ENCODE measurements at regions not wholly inside any gene's neighbourhood (a gene's known extent, or its start where the extent isn't known, plus 50 kb on each side); places are given as distances from the start of the nearest gene placed in this dataset.

GRCh38 chr6:82712389-82712788 lies 348.8 kb downstream of the TPBG start:
- H3K4me3 ChIP-seq (replicated peaks in 1 of 3; ENCODE audit: low read depth in 2 of 3, low read length in 3 of 3), result no peak overlapping the region
- no peaks in the 10 kb centered on the region for H3K27me3 ChIP-seq (ENCODE audit: control insufficient read depth in 2 of 2, insufficient read depth in 2 of 2, low read length in 2 of 2)
- H3K4me1 ChIP-seq (ENCODE audit: control insufficient read depth in 1 of 2, insufficient read depth in 2 of 2, low read length in 2 of 2), result no peaks in the 10 kb centered on the region
- H3K27me3 Mint-ChIP-seq (ENCODE audit: low read depth in 3 of 3), result peaks cover 0 to 4% (median 2%) of the 10 kb centered on the region in 3 donors
- no peak overlapping the region for H3K4me3 Mint-ChIP-seq
- intact Hi-C loops (cut with micrococcal nuclease), result no loop called here
- DNase-seq, result no peak
- no peak overlapping the region for H2AFZ ChIP-seq (ENCODE audit: insufficient read depth, low read depth, low read length, poor library complexity, severe bottlenecking)
- H3K9me3 ChIP-seq (replicated peaks in 1 of 2; ENCODE audit: control insufficient read depth in 1 of 2, insufficient read depth in 1 of 2, low read length in 2 of 2), result peaks cover 6 to 9% of the 10 kb centered on the region in 2 donors
- no CpG with 5 or more reads among the region's 2 CpGs for WGBS (ENCODE audit: insufficient coverage)
- H3K36me3 ChIP-seq (replicated peaks in 1 of 2; ENCODE audit: control insufficient read depth in 1 of 2, insufficient read depth in 2 of 2, low read length in 2 of 2), result no peaks in the 10 kb centered on the region
- TF ChIP-seq CTCF (IDR thresholded peaks at IDR 0.05), result no peak
- no peak overlapping the region for H3K27ac Mint-ChIP-seq
- H3K4me2 ChIP-seq (replicated peaks; ENCODE audit: extremely low read depth, low read length, poor library complexity, severe bottlenecking), result no peak overlapping the region
- H3K36me3 Mint-ChIP-seq, result no peaks in the 10 kb centered on the region
- no peaks in the 10 kb centered on the region for H4K20me1 ChIP-seq (ENCODE audit: insufficient read depth, low read length)
- no peak overlapping the region for H3K9ac ChIP-seq (ENCODE audit: insufficient read depth, low read length, poor library complexity, severe bottlenecking)
- H3K27ac ChIP-seq (ENCODE audit: low read depth in 1 of 2, low read length in 2 of 2), result no peak overlapping the region
- H3K9me3 Mint-ChIP-seq, result peaks cover 0 to 19% (median 11%) of the 10 kb centered on the region in 7 donors
- no peaks in the 10 kb centered on the region for H3K79me2 ChIP-seq (ENCODE audit: insufficient read depth, low read length)
- no peaks in the 10 kb centered on the region for H3K4me1 Mint-ChIP-seq

GRCh38 chr6:82712826-82713225 lies 349.2 kb downstream of the TPBG start:
- no peaks in the 10 kb centered on the region for H3K4me1 ChIP-seq (ENCODE audit: control insufficient read depth in 1 of 2, insufficient read depth in 2 of 2, low read length in 2 of 2)
- no peak overlapping the region for H3K27ac ChIP-seq (ENCODE audit: low read depth in 1 of 2, low read length in 2 of 2)
- peaks cover 6 to 9% of the 10 kb centered on the region in 2 donors for H3K9me3 ChIP-seq (replicated peaks in 1 of 2; ENCODE audit: control insufficient read depth in 1 of 2, insufficient read depth in 1 of 2, low read length in 2 of 2)
- no peak for DNase-seq
- H3K4me2 ChIP-seq (replicated peaks; ENCODE audit: extremely low read depth, low read length, poor library complexity, severe bottlenecking), result no peak overlapping the region
- H4K20me1 ChIP-seq (ENCODE audit: insufficient read depth, low read length), result no peaks in the 10 kb centered on the region
- H3K9ac ChIP-seq (ENCODE audit: insufficient read depth, low read length, poor library complexity, severe bottlenecking), result no peak overlapping the region
- no CpG with 5 or more reads among the region's 1 CpG for WGBS (ENCODE audit: insufficient coverage)
- H2AFZ ChIP-seq (ENCODE audit: insufficient read depth, low read depth, low read length, poor library complexity, severe bottlenecking), result no peak overlapping the region
- no peak overlapping the region for H3K4me3 ChIP-seq (replicated peaks in 1 of 3; ENCODE audit: low read depth in 2 of 3, low read length in 3 of 3)
- Mint-ChIP-seq H3K4me3 (no peak overlapping the region), H3K27me3 (ENCODE audit: low read depth in 3 of 3) (peaks cover 0 to 2% (median 2%) of the 10 kb centered on the region in 3 donors), H3K4me1 (no peaks in the 10 kb centered on the region), H3K27ac (no peak overlapping the region), H3K36me3 (no peaks in the 10 kb centered on the region), H3K9me3 (peaks cover 0 to 20% (median 11%) of the 10 kb centered on the region in 7 donors)
- no peaks in the 10 kb centered on the region for H3K27me3 ChIP-seq (ENCODE audit: control insufficient read depth in 2 of 2, insufficient read depth in 2 of 2, low read length in 2 of 2)
- H3K36me3 ChIP-seq (replicated peaks in 1 of 2; ENCODE audit: control insufficient read depth in 1 of 2, insufficient read depth in 2 of 2, low read length in 2 of 2), result no peaks in the 10 kb centered on the region
- peak; percentile 19 for TF ChIP-seq CTCF (IDR thresholded peaks at IDR 0.05)
- intact Hi-C loops (cut with micrococcal nuclease), result no loop called here
- H3K79me2 ChIP-seq (ENCODE audit: insufficient read depth, low read length), result no peaks in the 10 kb centered on the region
